Testis (tissue), 2 donors: ENCODE measurements at regions not wholly inside any gene's neighbourhood (a gene's known extent, or its start where the extent isn't known, plus 50 kb on each side); places are given as distances from the start of the nearest gene placed in this dataset.

Experiments
- CTCF ChIP-seq, 3 experiments: fragments of 450-650 bp in 2 of 3; fragments of 200-600 bp in 1 of 3; sonication (generic) in 1 of 3; IDR thresholded peaks; one replicate each; pipeline ENCODE4 v1.5.1; 2016 to 2019; ENCODE audit warnings: antibody characterized with exemption in 3 of 3, mild to moderate bottlenecking in 2 of 3, moderate library complexity in 1 of 3
- POLR2A ChIP-seq: fragments of 450-650 bp; IDR thresholded peaks from one replicate; pipeline ENCODE4 v1.6.1; 2017; ENCODE audit warnings: antibody characterized with exemption, mild to moderate bottlenecking, moderate library complexity

GRCh38 chr10:9858816-9859215 lies 1158.9 kb upstream of the CELF2 start:
- TF ChIP-seq CTCF (IDR thresholded peaks at IDR 0.05) (no peak), POLR2A (no peak)
